HG02885 (cell line): ENCODE measurements at regions not wholly inside any gene's neighbourhood (a gene's known extent, or its start where the extent isn't known, plus 50 kb on each side); places are given as distances from the start of the nearest gene placed in this dataset.
"Not testable (repeated sequence)": the region's sequence is repeated elsewhere in the genome, so short reads cannot be mapped to it uniquely, and the experiment has no call there.

Experiments used
- ATAC-seq: cut with Tn5 transposase; IDR thresholded peaks from one replicate; pipeline ENCODE4 v1.9.1; 2021; ENCODE audit warnings: mild to moderate bottlenecking; ENCODE audit not compliant: unreplicated experiment, poor library complexity

DNA sequence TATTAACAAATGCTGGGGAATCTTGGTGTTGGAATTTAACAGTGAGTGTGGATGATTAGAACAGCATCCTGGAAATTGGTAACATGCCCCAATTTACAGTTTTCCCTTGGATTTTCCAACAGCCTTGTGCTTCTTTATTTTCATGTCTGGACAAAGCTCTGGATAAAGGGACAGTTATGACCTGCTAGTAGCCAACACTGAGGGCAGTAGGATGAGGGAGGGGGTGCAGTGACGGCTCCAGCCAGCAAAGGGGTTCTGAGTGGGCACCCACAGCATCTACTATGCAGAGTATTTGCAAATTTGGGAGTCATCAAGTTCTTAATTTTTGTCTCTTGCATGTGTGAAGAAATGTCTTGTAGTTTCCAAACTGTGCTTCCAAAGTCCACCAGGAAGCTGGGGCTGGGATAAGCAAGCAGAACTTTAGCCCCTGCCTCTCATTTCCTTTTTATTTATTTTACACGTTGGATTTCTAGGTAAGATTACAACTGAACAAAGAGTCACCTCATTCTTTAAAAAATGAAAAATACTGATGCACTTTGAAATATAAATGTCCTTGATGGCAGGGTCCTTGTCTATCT lies 63.0 kb upstream of the SELENOP start:
- no peak for ATAC-seq

DNA sequence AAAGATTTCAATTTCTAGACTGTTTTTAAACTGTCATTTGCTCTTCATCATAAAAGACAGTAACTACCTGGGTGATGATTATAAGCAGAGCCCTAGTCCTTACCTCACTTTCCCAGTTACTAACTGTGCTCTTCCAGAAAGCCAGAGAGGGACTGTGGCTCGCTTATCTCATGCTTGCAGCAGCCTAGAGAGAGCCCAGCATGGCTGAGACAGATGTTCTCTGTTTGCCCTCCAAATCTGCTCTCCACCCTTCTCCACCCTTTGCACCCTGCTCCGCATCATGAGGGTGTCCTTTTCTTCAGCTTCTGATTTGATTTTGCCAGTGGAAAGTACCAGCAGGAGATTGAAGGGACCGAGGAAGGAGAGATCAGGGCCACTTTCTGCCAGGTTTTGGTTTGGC lies 61.2 kb upstream of the SELENOP start:
- no peak for ATAC-seq

DNA sequence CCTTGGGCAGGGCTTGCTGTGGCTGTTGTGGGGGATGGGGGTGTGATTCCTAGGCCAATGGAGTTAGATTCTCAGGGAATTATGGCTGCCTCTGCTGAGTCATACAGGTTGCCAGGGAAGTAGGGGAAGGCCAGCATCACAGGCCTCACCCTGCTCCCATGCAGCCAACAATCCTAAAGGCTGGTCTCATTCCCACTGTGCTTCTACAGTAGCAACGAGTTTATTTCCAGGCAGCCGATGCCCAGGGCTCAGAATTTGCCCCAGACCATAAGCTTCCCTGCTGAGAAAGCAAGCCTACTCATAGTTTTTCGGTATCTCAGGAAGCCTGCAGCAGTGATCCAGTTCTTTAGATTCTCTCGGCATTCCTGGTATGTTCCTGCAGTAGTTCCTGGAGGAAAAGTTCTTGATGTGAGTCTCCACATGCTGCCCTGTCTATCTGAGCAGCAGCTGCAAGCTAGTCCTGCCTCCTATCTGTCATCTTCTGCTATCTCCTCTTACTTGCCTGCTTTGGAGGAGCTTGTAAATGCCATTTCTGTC lies 59.3 kb upstream of the SELENOP start:
- no peak for ATAC-seq

DNA sequence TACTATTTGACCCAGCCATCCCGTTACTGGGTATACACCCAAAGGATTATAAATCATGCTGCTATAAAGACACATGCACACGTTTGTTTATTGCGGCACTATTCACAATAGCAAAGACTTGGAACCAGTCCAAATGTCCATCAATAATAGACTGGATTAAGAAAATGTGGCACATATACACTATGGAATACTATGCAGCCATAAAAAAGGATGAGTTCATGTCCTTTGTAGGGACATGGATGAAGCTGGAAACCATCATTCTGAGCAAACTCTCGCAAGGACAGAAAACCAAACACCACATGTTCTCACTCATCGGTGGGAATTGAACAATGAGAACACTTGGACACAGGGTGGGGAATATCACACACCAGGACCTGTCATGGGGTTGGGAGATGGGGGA lies 56.7 kb upstream of the SELENOP start:
- not testable (repeated sequence) for ATAC-seq

DNA sequence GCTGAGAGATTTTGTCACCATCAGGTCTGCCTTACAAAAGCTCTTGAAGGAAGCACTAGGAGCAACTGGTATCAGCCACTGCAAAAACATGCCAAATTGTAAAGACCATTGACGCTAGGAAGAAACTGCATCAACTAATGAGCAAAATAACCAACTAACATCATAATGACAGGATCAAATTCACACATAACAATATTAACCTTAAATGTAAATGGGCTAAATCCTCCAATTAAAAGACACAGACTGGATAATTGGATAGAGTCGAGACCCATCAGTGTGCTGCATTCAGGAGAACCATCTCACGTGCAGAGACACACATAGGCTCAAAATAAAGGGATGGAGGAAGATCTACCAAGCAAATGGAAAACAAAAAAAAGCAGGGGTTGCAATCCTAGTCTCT lies 53.1 kb upstream of the SELENOP start:
- ATAC-seq = not testable (repeated sequence)
